ENCODE measurements at regions not wholly inside any gene's neighbourhood (a gene's known extent, or its start where the extent isn't known, plus 50 kb on each side); places are given as distances from the start of the nearest gene placed in this dataset.

DNA sequence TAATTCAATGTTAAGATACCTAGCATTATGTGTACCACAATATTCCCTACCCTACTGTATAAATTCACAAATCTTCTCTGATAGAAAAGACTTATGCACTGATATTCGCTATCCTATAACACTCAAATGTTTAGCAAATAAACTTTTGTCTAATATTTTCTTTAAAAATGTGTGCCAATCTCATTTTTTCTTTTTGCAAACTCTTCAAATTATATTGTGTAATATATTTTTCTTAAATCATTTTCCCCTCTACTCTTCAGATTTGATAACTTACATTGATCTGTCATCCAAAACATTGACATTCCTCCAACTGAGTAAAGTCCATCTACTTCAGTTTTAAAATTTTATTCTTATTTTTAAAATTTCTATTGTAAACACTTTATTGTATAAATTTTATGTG, 240.2 kb upstream of the CNTNAP2 start:
- H3K4me3 ChIP-seq = no peak overlapping the region
- no peaks in the 10 kb centered on the region for H3K36me3 ChIP-seq
- H3K27me3 ChIP-seq = no peaks in the 10 kb centered on the region
- TF ChIP-seq POLR2AphosphoS5 (IDR thresholded peaks at IDR 0.05; ENCODE audit: insufficient read depth in 1 of 2, low read depth in 1 of 2) (no peak), POLR2A (IDR thresholded peaks at IDR 0.05) (no peak)
- TF ChIP-seq, protein P1, sequence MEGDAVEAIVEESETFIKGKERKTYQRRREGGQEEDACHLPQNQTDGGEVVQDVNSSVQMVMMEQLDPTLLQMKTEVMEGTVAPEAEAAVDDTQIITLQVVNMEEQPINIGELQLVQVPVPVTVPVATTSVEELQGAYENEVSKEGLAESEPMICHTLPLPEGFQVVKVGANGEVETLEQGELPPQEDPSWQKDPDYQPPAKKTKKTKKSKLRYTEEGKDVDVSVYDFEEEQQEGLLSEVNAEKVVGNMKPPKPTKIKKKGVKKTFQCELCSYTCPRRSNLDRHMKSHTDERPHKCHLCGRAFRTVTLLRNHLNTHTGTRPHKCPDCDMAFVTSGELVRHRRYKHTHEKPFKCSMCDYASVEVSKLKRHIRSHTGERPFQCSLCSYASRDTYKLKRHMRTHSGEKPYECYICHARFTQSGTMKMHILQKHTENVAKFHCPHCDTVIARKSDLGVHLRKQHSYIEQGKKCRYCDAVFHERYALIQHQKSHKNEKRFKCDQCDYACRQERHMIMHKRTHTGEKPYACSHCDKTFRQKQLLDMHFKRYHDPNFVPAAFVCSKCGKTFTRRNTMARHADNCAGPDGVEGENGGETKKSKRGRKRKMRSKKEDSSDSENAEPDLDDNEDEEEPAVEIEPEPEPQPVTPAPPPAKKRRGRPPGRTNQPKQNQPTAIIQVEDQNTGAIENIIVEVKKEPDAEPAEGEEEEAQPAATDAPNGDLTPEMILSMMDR (IDR thresholded peaks at IDR 0.05) = no peak
- DNase-seq (ENCODE audit: extremely low spot score in 2 of 2) = no peak
- no peak overlapping the region for H3K27ac ChIP-seq
- no peaks in the 10 kb centered on the region for H3K9me3 ChIP-seq
- H3K4me1 ChIP-seq = no peaks in the 10 kb centered on the region
- intact Hi-C loops (cut with DNase I) = no loop called here

- H3K4me1 ChIP-seq = no peaks in the 10 kb centered on the region
- H3K27ac ChIP-seq = no peak overlapping the region
- H3K27me3 ChIP-seq = no peaks in the 10 kb centered on the region
- no peak overlapping the region for H3K4me3 ChIP-seq
- DNase-seq (ENCODE audit: extremely low spot score in 2 of 2) = no peak
- H3K36me3 ChIP-seq = no peaks in the 10 kb centered on the region
- intact Hi-C loops (cut with DNase I) = no loop called here
- TF ChIP-seq, protein P1 (IDR thresholded peaks at IDR 0.05) = no peak
- no peak for TF ChIP-seq POLR2AphosphoS5 (IDR thresholded peaks at IDR 0.05; ENCODE audit: insufficient read depth in 1 of 2, low read depth in 1 of 2)
- no peak for TF ChIP-seq POLR2A (IDR thresholded peaks at IDR 0.05)
- H3K9me3 ChIP-seq = no peaks in the 10 kb centered on the region
Measured at GRCh38 chr7:145875267-145875666, 241.3 kb upstream of the CNTNAP2 start.

DNA sequence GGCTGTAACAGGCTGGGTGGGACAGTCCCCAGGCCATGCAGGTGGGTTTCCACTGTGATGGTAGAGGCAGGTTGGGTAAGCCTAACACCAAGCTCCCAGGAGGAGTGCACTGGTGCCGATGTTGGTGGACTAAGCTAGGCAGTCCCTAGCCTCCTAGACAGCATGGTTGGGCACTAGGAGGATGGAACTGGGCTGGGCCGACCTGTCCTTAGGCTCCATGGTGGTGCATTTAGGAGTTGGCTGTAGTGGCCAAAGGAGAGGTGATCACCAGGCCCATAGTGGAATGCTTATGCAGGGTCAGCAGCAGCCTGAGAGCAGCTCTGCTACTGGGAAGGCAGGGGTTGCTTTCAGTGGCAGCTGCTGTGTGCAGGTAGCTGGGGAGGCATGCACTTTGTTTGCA, 247.7 kb upstream of the CNTNAP2 start:
- TF ChIP-seq, protein P1 (IDR thresholded peaks at IDR 0.05) = no peak
- TF ChIP-seq POLR2AphosphoS5 (IDR thresholded peaks at IDR 0.05; ENCODE audit: insufficient read depth in 1 of 2, low read depth in 1 of 2) = no peak
- no peak for TF ChIP-seq POLR2A (IDR thresholded peaks at IDR 0.05)
- intact Hi-C loops (cut with DNase I) = no loop called here
- no peaks in the 10 kb centered on the region for H3K27me3 ChIP-seq
- DNase-seq (ENCODE audit: extremely low spot score in 2 of 2) = no peak
- no peaks in the 10 kb centered on the region for H3K9me3 ChIP-seq
- H3K4me1 ChIP-seq = no peaks in the 10 kb centered on the region
- no peak overlapping the region for H3K4me3 ChIP-seq
- no peaks in the 10 kb centered on the region for H3K36me3 ChIP-seq
- H3K27ac ChIP-seq = no peak overlapping the region

DNA sequence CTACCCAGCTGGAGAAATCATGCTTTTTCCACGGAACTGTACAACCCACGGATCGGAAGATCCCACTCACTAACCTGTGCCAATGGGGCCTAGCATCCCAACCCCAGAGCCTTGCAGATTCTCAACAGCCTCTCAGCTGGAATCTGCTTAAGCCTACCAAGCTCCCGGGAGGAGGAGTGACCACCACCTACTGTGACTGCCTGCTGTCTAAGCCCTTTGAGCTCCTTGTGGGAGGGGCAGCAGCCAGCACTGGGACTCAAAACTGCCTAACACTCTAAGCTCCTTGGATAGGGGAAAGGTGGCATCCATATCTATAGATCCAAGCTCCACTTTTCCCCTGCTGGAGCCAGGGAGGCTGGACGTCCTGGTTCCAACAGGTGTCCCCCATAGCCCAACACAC, 254.4 kb upstream of the CNTNAP2 start:
- Histone ChIP-seq H3K9me3 (no peaks in the 10 kb centered on the region), H3K27me3 (no peaks in the 10 kb centered on the region), H3K27ac (no peak overlapping the region), H3K4me1 (no peaks in the 10 kb centered on the region), H3K4me3 (no peak overlapping the region), H3K36me3 (no peaks in the 10 kb centered on the region)
- TF ChIP-seq POLR2AphosphoS5 (IDR thresholded peaks at IDR 0.05; ENCODE audit: insufficient read depth in 1 of 2, low read depth in 1 of 2) (no peak), POLR2A (IDR thresholded peaks at IDR 0.05) (no peak)
- no peak for DNase-seq (ENCODE audit: extremely low spot score in 2 of 2)
- intact Hi-C loops (cut with DNase I) = no loop called here

GRCh38 chr7:145860809-145861208, 255.8 kb upstream of the CNTNAP2 start:
- no peak for DNase-seq (ENCODE audit: extremely low spot score in 2 of 2)
- Histone ChIP-seq H3K27me3 (no peaks in the 10 kb centered on the region), H3K36me3 (no peaks in the 10 kb centered on the region), H3K9me3 (no peaks in the 10 kb centered on the region), H3K27ac (no peak overlapping the region), H3K4me1 (no peaks in the 10 kb centered on the region), H3K4me3 (no peak overlapping the region)
- no peak for TF ChIP-seq POLR2AphosphoS5 (IDR thresholded peaks at IDR 0.05; ENCODE audit: insufficient read depth in 1 of 2, low read depth in 1 of 2)
- TF ChIP-seq, protein P1 (IDR thresholded peaks at IDR 0.05) = no peak
- TF ChIP-seq POLR2A (IDR thresholded peaks at IDR 0.05) = no peak
- intact Hi-C loops (cut with DNase I) = no loop called here

DNA sequence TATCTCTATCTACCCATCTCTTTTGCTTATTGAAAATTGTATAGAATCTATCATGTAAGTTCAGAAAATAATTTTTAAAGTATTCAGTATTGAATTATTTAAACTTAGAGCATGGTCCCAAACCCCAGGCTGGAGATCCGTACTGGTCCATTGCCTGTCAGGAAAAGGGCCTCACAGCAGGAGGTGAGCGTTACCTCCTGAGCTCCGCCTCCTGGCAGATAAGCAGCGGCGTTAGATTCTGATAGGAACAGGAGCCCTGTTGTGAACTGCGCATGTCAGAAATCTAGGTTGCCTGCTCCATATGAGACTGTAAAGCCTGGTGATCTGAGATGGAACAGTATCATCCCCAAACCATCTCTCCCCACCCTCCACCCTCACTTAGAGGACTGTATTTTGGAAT, 266.0 kb upstream of the CNTNAP2 start:
- Histone ChIP-seq H3K27me3 (no peaks in the 10 kb centered on the region), H3K4me3 (no peak overlapping the region), H3K4me1 (no peaks in the 10 kb centered on the region), H3K36me3 (no peaks in the 10 kb centered on the region), H3K9me3 (no peaks in the 10 kb centered on the region), H3K27ac (no peak overlapping the region)
- TF ChIP-seq, protein P1 (IDR thresholded peaks at IDR 0.05) = no peak
- TF ChIP-seq POLR2AphosphoS5 (IDR thresholded peaks at IDR 0.05; ENCODE audit: insufficient read depth in 1 of 2, low read depth in 1 of 2) = no peak
- TF ChIP-seq POLR2A (IDR thresholded peaks at IDR 0.05) = no peak
- intact Hi-C loops (cut with DNase I) = no loop called here
- DNase-seq (ENCODE audit: extremely low spot score in 2 of 2) = no peak
